ENCODE measurements at regions not wholly inside any gene's neighbourhood (a gene's known extent, or its start where the extent isn't known, plus 50 kb on each side); places are given as distances from the start of the nearest gene placed in this dataset.

- no peak overlapping the region for H3K4me3 ChIP-seq (ENCODE audit: low read depth, low read length)
- no peaks in the 10 kb centered on the region for H3K27me3 ChIP-seq (ENCODE audit: insufficient read depth, low read depth, severe bottlenecking)
- TF ChIP-seq, protein P1, sequence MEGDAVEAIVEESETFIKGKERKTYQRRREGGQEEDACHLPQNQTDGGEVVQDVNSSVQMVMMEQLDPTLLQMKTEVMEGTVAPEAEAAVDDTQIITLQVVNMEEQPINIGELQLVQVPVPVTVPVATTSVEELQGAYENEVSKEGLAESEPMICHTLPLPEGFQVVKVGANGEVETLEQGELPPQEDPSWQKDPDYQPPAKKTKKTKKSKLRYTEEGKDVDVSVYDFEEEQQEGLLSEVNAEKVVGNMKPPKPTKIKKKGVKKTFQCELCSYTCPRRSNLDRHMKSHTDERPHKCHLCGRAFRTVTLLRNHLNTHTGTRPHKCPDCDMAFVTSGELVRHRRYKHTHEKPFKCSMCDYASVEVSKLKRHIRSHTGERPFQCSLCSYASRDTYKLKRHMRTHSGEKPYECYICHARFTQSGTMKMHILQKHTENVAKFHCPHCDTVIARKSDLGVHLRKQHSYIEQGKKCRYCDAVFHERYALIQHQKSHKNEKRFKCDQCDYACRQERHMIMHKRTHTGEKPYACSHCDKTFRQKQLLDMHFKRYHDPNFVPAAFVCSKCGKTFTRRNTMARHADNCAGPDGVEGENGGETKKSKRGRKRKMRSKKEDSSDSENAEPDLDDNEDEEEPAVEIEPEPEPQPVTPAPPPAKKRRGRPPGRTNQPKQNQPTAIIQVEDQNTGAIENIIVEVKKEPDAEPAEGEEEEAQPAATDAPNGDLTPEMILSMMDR (IDR thresholded peaks at IDR 0.05; ENCODE audit: low read depth, low read length): no peak
- no peak overlapping the region for H3K27ac ChIP-seq
- H3K9me3 ChIP-seq (ENCODE audit: severe bottlenecking): no peaks in the 10 kb centered on the region
- no peak for DNase-seq
- H3K36me3 ChIP-seq: no peaks in the 10 kb centered on the region
Measured at GRCh38 chr2:41906338-41906725, 141.5 kb upstream of the PKDCC start.

- H3K36me3 ChIP-seq: no peaks in the 10 kb centered on the region
- no peak for DNase-seq
- no peak overlapping the region for H3K4me3 ChIP-seq (ENCODE audit: low read depth, low read length)
- TF ChIP-seq, protein P1 (IDR thresholded peaks at IDR 0.05; ENCODE audit: low read depth, low read length): no peak
- H3K9me3 ChIP-seq (ENCODE audit: severe bottlenecking): no peaks in the 10 kb centered on the region
- H3K27me3 ChIP-seq (ENCODE audit: insufficient read depth, low read depth, severe bottlenecking): no peaks in the 10 kb centered on the region
- H3K27ac ChIP-seq: no peak overlapping the region
Measured at GRCh38 chr2:41907141-41907540, 140.7 kb upstream of the PKDCC start.

GRCh38 chr2:41907771-41908207 is 140.0 kb upstream of the PKDCC start:
- Histone ChIP-seq H3K27me3 (ENCODE audit: insufficient read depth, low read depth, severe bottlenecking) (no peaks in the 10 kb centered on the region), H3K36me3 (no peaks in the 10 kb centered on the region), H3K9me3 (ENCODE audit: severe bottlenecking) (no peaks in the 10 kb centered on the region), H3K4me3 (ENCODE audit: low read depth, low read length) (no peak overlapping the region), H3K27ac (no peak overlapping the region)
- DNase-seq: no peak
- TF ChIP-seq, protein P1 (IDR thresholded peaks at IDR 0.05; ENCODE audit: low read depth, low read length): no peak

DNA sequence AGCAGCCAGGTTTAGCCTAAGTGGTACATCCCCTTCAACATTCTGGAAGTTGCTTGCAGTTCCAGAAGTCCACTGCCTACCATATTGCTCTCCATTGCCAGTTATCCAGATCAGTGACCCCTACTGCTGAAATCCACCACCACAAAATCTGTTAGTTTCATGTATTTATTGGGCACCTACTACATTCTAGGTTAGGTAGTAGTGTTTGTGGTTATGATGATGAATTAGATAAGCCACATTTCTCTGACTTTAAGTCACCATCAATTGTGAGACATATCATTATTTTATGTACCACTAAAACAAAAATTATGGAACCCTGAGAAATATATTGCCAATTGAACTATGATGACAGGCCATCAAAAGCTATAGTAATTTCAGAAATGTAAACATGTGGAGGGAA is 139.5 kb upstream of the PKDCC start:
- no peak overlapping the region for H3K27ac ChIP-seq
- TF ChIP-seq, protein P1 (IDR thresholded peaks at IDR 0.05; ENCODE audit: low read depth, low read length): no peak
- DNase-seq: no peak

GRCh38 chr2:41909584-41909983 is 138.2 kb upstream of the PKDCC start:
- TF ChIP-seq, protein P1 (IDR thresholded peaks at IDR 0.05; ENCODE audit: low read depth, low read length): no peak
- no peak overlapping the region for H3K27ac ChIP-seq
- H3K4me3 ChIP-seq (ENCODE audit: low read depth, low read length): no peak overlapping the region
- H3K9me3 ChIP-seq (ENCODE audit: severe bottlenecking): peaks cover 2% of the 10 kb centered on the region
- no peaks in the 10 kb centered on the region for H3K36me3 ChIP-seq
- no peak for DNase-seq
- no peaks in the 10 kb centered on the region for H3K27me3 ChIP-seq (ENCODE audit: insufficient read depth, low read depth, severe bottlenecking)

More for the DNA sequence above, 139.5 kb upstream of the PKDCC start:
- H3K9me3 ChIP-seq (ENCODE audit: severe bottlenecking): peaks cover 2% of the 10 kb centered on the region
- no peaks in the 10 kb centered on the region for H3K27me3 ChIP-seq (ENCODE audit: insufficient read depth, low read depth, severe bottlenecking)
- H3K4me3 ChIP-seq (ENCODE audit: low read depth, low read length): no peak overlapping the region
- H3K36me3 ChIP-seq: no peaks in the 10 kb centered on the region

DNA sequence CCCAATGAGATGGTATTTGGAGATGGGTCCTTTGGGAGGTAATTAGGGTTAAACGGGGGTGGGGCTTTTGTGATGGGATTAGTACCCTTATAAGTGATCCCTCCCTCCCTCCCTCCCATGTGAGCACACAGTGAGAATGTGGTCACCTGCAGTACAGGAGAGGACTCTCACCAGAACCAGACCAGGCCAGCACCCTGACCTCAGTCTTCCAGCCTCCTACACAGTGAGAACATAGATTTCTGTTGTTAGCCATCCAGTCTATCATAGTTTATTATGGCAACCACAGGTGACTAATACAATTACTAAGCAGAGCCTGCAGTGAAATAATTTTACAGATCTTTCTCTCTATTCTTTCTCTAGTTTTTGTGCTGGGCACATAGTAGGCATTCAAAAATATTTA is 137.7 kb upstream of the PKDCC start:
- no peaks in the 10 kb centered on the region for H3K36me3 ChIP-seq
- peaks cover 2% of the 10 kb centered on the region for H3K9me3 ChIP-seq (ENCODE audit: severe bottlenecking)
- no peak overlapping the region for H3K27ac ChIP-seq
- no peak for DNase-seq
- no peaks in the 10 kb centered on the region for H3K27me3 ChIP-seq (ENCODE audit: insufficient read depth, low read depth, severe bottlenecking)
- TF ChIP-seq, protein P1 (IDR thresholded peaks at IDR 0.05; ENCODE audit: low read depth, low read length): no peak
- no peak overlapping the region for H3K4me3 ChIP-seq (ENCODE audit: low read depth, low read length)
